GM12878 (cell line): ENCODE measurements at regions not wholly inside any gene's neighbourhood (a gene's known extent, or its start where the extent isn't known, plus 50 kb on each side); places are given as distances from the start of the nearest gene placed in this dataset.

Source experiments
- CTCF ChIP-seq, 3 experiments: IDR thresholded peaks in 2 of 3; conservative IDR thresholded peaks in 1 of 3; 2 replicates each; pipeline ENCODE4 v1.5.1; 2011; ENCODE audit warnings: low read depth in 3 of 3, low read length in 3 of 3, mild to moderate bottlenecking in 3 of 3, control low read depth in 2 of 3, moderate library complexity in 2 of 3, inconsistent platforms in 1 of 3, mixed read lengths in 1 of 3; ENCODE audit not compliant: control insufficient read depth in 2 of 3, insufficient read depth in 1 of 3; ENCODE audit errors: extremely low read depth in 1 of 3
- EZH2 ChIP-seq: IDR thresholded peaks from 2 replicates; pipeline ENCODE4 v1.6.1; 2012; ENCODE audit warnings: low read depth, mild to moderate bottlenecking, control low read depth, inconsistent platforms, low read length, borderline replicate concordance; ENCODE audit not compliant: control insufficient read depth
- FOS ChIP-seq: IDR thresholded peaks from 3 replicates; pipeline ENCODE4 v1.6.1; 2011; ENCODE audit warnings: borderline replicate concordance; ENCODE audit not compliant: insufficient read length; ENCODE audit errors: extremely low read depth
- MYC ChIP-seq: IDR thresholded peaks from 2 replicates; pipeline ENCODE4 v1.6.1; 2011; ENCODE audit warnings: mild to moderate bottlenecking, low read length, moderate library complexity, inconsistent platforms; ENCODE audit not compliant: insufficient read depth, insufficient replicate concordance, insufficient read length, severe bottlenecking
- NFIC ChIP-seq: IDR thresholded peaks from 2 replicates; pipeline ENCODE4 v1.6.1; 2012; ENCODE audit warnings: low read depth, mild to moderate bottlenecking, inconsistent platforms, low read length, moderate library complexity
- ZNF217 ChIP-seq: fragments of 450-650 bp; IDR thresholded peaks from 2 replicates; pipeline ENCODE4 v1.6.1; 2017; ENCODE audit warnings: antibody characterized with exemption, mild to moderate bottlenecking
- ZNF274 ChIP-seq: IDR thresholded peaks from one replicate; pipeline ENCODE4 v1.8.0; 2011; ENCODE audit not compliant: insufficient read length, insufficient read depth

- TF ChIP-seq NFIC = no peak
- no peak for TF ChIP-seq CTCF (IDR thresholded peaks at IDR 0.05 in 2 of 3, conservative IDR thresholded peaks at IDR 0.05 in 1 of 3; ENCODE audit: control insufficient read depth in 2 of 3, extremely low read depth in 1 of 3, insufficient read depth in 1 of 3, low read depth in 3 of 3, low read length in 3 of 3)
- no peak for TF ChIP-seq EZH2
- TF ChIP-seq ZNF217 = no peak
- TF ChIP-seq FOS = no peak
- TF ChIP-seq ZNF274 = no peak
- TF ChIP-seq MYC = no peak
Observed at GRCh38 chr5:103849934-103850333, 287.3 kb upstream of the NUDT12 start.
